ENCODE measurements at regions not wholly inside any gene's neighbourhood (a gene's known extent, or its start where the extent isn't known, plus 50 kb on each side); places are given as distances from the start of the nearest gene placed in this dataset.

- Histone ChIP-seq H3K4me1 (no peaks in the 10 kb centered on the region), H3K27me3 (no peaks in the 10 kb centered on the region), H3K9me3 (no peaks in the 10 kb centered on the region), H3K27ac (no peak overlapping the region), H3K4me3 (no peak overlapping the region), H3K36me3 (no peaks in the 10 kb centered on the region)
- WGBS, 2 donors: 81 to 85% methylated on average over 2 of the region's 2 CpGs
- TF ChIP-seq POLR2AphosphoS5 (IDR thresholded peaks at IDR 0.05) (no peak), EP300 (IDR thresholded peaks at IDR 0.05) (no peak), POLR2A (IDR thresholded peaks at IDR 0.05) (no peak)
- TF ChIP-seq, protein P1, sequence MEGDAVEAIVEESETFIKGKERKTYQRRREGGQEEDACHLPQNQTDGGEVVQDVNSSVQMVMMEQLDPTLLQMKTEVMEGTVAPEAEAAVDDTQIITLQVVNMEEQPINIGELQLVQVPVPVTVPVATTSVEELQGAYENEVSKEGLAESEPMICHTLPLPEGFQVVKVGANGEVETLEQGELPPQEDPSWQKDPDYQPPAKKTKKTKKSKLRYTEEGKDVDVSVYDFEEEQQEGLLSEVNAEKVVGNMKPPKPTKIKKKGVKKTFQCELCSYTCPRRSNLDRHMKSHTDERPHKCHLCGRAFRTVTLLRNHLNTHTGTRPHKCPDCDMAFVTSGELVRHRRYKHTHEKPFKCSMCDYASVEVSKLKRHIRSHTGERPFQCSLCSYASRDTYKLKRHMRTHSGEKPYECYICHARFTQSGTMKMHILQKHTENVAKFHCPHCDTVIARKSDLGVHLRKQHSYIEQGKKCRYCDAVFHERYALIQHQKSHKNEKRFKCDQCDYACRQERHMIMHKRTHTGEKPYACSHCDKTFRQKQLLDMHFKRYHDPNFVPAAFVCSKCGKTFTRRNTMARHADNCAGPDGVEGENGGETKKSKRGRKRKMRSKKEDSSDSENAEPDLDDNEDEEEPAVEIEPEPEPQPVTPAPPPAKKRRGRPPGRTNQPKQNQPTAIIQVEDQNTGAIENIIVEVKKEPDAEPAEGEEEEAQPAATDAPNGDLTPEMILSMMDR (IDR thresholded peaks at IDR 0.05): no peak
- intact Hi-C loops (cut with DNase I): no loop called here
- DNase-seq: no peak
Observed at GRCh38 chr16:72704746-72705372, 343.1 kb downstream of the ZFHX3 start.

- Histone ChIP-seq H3K27ac (no peak overlapping the region), H3K36me3 (no peaks in the 10 kb centered on the region), H3K4me3 (no peak overlapping the region), H3K9me3 (no peaks in the 10 kb centered on the region), H3K27me3 (no peaks in the 10 kb centered on the region), H3K4me1 (no peaks in the 10 kb centered on the region)
- no peak for DNase-seq
- intact Hi-C loops (cut with DNase I): no loop called here
- TF ChIP-seq POLR2A (IDR thresholded peaks at IDR 0.05) (no peak), EP300 (IDR thresholded peaks at IDR 0.05) (no peak), POLR2AphosphoS5 (IDR thresholded peaks at IDR 0.05) (no peak)
- TF ChIP-seq, protein P1 (IDR thresholded peaks at IDR 0.05): no peak
- WGBS, 2 donors: 87 to 93% methylated on average over 2 of the region's 2 CpGs
Observed at GRCh38 chr16:72689851-72690250, 358.1 kb downstream of the ZFHX3 start.

- no peak overlapping the region for H3K4me3 ChIP-seq
- no peak for DNase-seq
- no peak overlapping the region for H3K27ac ChIP-seq
- no peaks in the 10 kb centered on the region for H3K9me3 ChIP-seq
- no peaks in the 10 kb centered on the region for H3K27me3 ChIP-seq
- WGBS, 2 donors: 87 to 95% methylated on average over 2 of the region's 2 CpGs
- intact Hi-C loops (cut with DNase I): no loop called here
- no peaks in the 10 kb centered on the region for H3K36me3 ChIP-seq
- no peak for TF ChIP-seq EP300 (IDR thresholded peaks at IDR 0.05)
- TF ChIP-seq POLR2A (IDR thresholded peaks at IDR 0.05): no peak
- TF ChIP-seq, protein P1 (IDR thresholded peaks at IDR 0.05): no peak
- TF ChIP-seq POLR2AphosphoS5 (IDR thresholded peaks at IDR 0.05): no peak
- H3K4me1 ChIP-seq: no peaks in the 10 kb centered on the region
Observed at GRCh38 chr16:72680732-72681131, 367.2 kb downstream of the ZFHX3 start.

DNA sequence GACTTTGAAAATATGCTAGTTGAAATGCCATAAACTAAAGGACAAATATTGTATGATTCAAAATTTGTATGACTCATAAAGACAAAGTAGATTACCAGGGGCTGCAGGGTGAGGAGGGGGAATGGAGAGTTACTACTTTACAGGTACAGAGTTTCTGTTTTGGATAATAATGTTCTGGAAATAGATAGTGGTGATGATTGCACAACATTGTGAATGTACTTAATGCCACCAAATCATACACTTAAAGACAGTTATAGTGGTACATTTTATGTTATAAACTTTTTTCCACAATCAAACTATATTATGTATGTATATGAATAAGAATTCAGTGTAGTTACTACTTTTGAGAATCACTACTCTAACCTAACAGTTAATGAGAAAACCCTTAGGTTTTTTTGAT lies 368.1 kb downstream of the ZFHX3 start:
- H3K4me3 ChIP-seq: no peak overlapping the region
- H3K4me1 ChIP-seq: no peaks in the 10 kb centered on the region
- no peak for DNase-seq
- H3K36me3 ChIP-seq: no peaks in the 10 kb centered on the region
- intact Hi-C loops (cut with DNase I): no loop called here
- no peaks in the 10 kb centered on the region for H3K27me3 ChIP-seq
- no peak overlapping the region for H3K27ac ChIP-seq
- H3K9me3 ChIP-seq: no peaks in the 10 kb centered on the region
- TF ChIP-seq EP300 (IDR thresholded peaks at IDR 0.05): no peak
- TF ChIP-seq POLR2A (IDR thresholded peaks at IDR 0.05): no peak
- TF ChIP-seq, protein P1 (IDR thresholded peaks at IDR 0.05): no peak
- TF ChIP-seq POLR2AphosphoS5 (IDR thresholded peaks at IDR 0.05): no peak

Data from sigmoid colon (tissue), 6 donors.